Trophoblast cell (in vitro differentiated cells and primary cell): ENCODE measurements at regions not wholly inside any gene's neighbourhood (a gene's known extent, or its start where the extent isn't known, plus 50 kb on each side); places are given as distances from the start of the nearest gene placed in this dataset.

ENCODE experiments used
- DNase-seq, 2 donors: peaks; one replicate each; pipeline ENCODE4 v3.0.0-alpha.2; 2016
- H2AFZ ChIP-seq: 2 replicates; pipeline ENCODE4 v1.6.1; 2013; ENCODE audit warnings: low read length, moderate library complexity, mild to moderate bottlenecking; ENCODE audit not compliant: insufficient read depth, poor library complexity
- H2AK5ac ChIP-seq: 2 replicates; pipeline ENCODE4 v1.6.1; 2013; ENCODE audit warnings: mild to moderate bottlenecking, low read length
- H2BK120ac ChIP-seq: 2 replicates; pipeline ENCODE4 v1.6.1; 2013; ENCODE audit warnings: low read length, mild to moderate bottlenecking, moderate library complexity; ENCODE audit not compliant: insufficient read depth, poor library complexity
- H2BK12ac ChIP-seq: 2 replicates; pipeline ENCODE4 v1.6.1; 2013; ENCODE audit warnings: mild to moderate bottlenecking, low read length, moderate library complexity
- H2BK5ac ChIP-seq: 2 replicates; pipeline ENCODE4 v1.6.1; 2013; ENCODE audit warnings: low read length, low read depth, moderate library complexity, mild to moderate bottlenecking; ENCODE audit not compliant: poor library complexity
- H3K14ac ChIP-seq: 2 replicates; pipeline ENCODE4 v1.6.1; 2013; ENCODE audit warnings: mild to moderate bottlenecking, low read length
- H3K18ac ChIP-seq: 2 replicates; pipeline ENCODE4 v1.6.1; 2013; ENCODE audit warnings: mild to moderate bottlenecking, low read length
- H3K23ac ChIP-seq: 2 replicates; pipeline ENCODE4 v1.6.1; 2013; ENCODE audit warnings: low read length
- H3K27ac ChIP-seq: 2 replicates; pipeline ENCODE4 v1.5.1; 2013; ENCODE audit warnings: low read depth, mild to moderate bottlenecking, inconsistent platforms, low read length, moderate library complexity
- H3K27me3 ChIP-seq: 2 replicates; pipeline ENCODE4 v1.6.1; 2013; ENCODE audit warnings: inconsistent platforms, mild to moderate bottlenecking, low read length, moderate library complexity; ENCODE audit not compliant: insufficient read depth
- H3K36me3 ChIP-seq, 2 experiments: 1 replicate in 1 of 2; 2 replicates in 1 of 2; pipeline ENCODE4 v1.6.1; 2013; ENCODE audit warnings: low read length in 2 of 2, mild to moderate bottlenecking in 2 of 2, moderate library complexity in 1 of 2; ENCODE audit not compliant: insufficient read depth in 2 of 2, control insufficient read depth in 1 of 2
- H3K4ac ChIP-seq: 2 replicates; pipeline ENCODE4 v1.6.1; 2013; ENCODE audit warnings: low read depth, mild to moderate bottlenecking, low read length, moderate library complexity
- H3K4me1 ChIP-seq, 2 experiments: 1 replicate in 1 of 2; 2 replicates in 1 of 2; pipeline ENCODE4 v1.6.1; 2013; ENCODE audit warnings: low read length in 2 of 2, mild to moderate bottlenecking in 2 of 2, moderate library complexity in 1 of 2; ENCODE audit not compliant: insufficient read depth in 2 of 2, control insufficient read depth in 1 of 2
- H3K4me2 ChIP-seq: 2 replicates; pipeline ENCODE4 v1.6.1; 2013; ENCODE audit warnings: inconsistent platforms, mild to moderate bottlenecking, low read length, moderate library complexity
- H3K4me3 ChIP-seq: 2 replicates; pipeline ENCODE4 v1.5.1; 2013; ENCODE audit warnings: mild to moderate bottlenecking, low read depth, low read length, inconsistent platforms
- H3K79me1 ChIP-seq: one replicate; pipeline ENCODE4 v1.6.1; 2013; ENCODE audit warnings: low read length
- H3K79me2 ChIP-seq: 2 replicates; pipeline ENCODE4 v1.6.1; 2013; ENCODE audit warnings: low read length, mild to moderate bottlenecking; ENCODE audit not compliant: control insufficient read depth, insufficient read depth, poor library complexity
- H3K9ac ChIP-seq: 2 replicates; pipeline ENCODE4 v1.6.1; 2013; ENCODE audit warnings: mild to moderate bottlenecking, low read length
- H3K9me3 ChIP-seq: 2 replicates; pipeline ENCODE4 v1.6.1; 2013; ENCODE audit warnings: low read depth, mild to moderate bottlenecking, control low read depth, inconsistent platforms, low read length; ENCODE audit not compliant: insufficient read depth
- H4K12ac ChIP-seq: 2 replicates; pipeline ENCODE4 v1.6.1; 2013; ENCODE audit warnings: low read depth, mild to moderate bottlenecking, low read length, moderate library complexity
- H4K8ac ChIP-seq: 2 replicates; pipeline ENCODE4 v1.6.1; 2013; ENCODE audit warnings: low read depth, mild to moderate bottlenecking, low read length, moderate library complexity
- H4K91ac ChIP-seq: one replicate; pipeline ENCODE4 v1.6.1; 2013; ENCODE audit warnings: low read depth, mild to moderate bottlenecking, low read length, moderate library complexity
- WGBS: extraction: QIAGEN DNeasy Blood & Tissue Kit; methylation state at CpG from one replicate; pipeline ENCODE4 v1.1.7; 2013; ENCODE audit warnings: missing lambda C conversion rate; ENCODE audit not compliant: insufficient read length, insufficient coverage; ENCODE audit errors: extremely low coverage; 5-methylcytosine and 5-hydroxymethylcytosine counted together

- H3K27me3 ChIP-seq, result peaks cover 68% of the 10 kb centered on the region
- H3K79me1 ChIP-seq, result no peaks in the 10 kb centered on the region
- no peaks in the 10 kb centered on the region for H3K79me2 ChIP-seq
- H4K12ac ChIP-seq, result no peak overlapping the region
- H3K4ac ChIP-seq, result no peak overlapping the region
- no peak overlapping the region for H3K4me3 ChIP-seq
- peaks cover 16 to 22% of the 10 kb centered on the region in 2 experiments for H3K4me1 ChIP-seq
- H3K23ac ChIP-seq, result no peak overlapping the region
- peaks cover 15% of the 10 kb centered on the region for H3K9me3 ChIP-seq
- H3K18ac ChIP-seq, result no peak overlapping the region
- no peaks in the 10 kb centered on the region for H3K36me3 ChIP-seq
- WGBS, result no CpG with 5 or more reads among the region's 12 CpGs
- no peak overlapping the region for H3K14ac ChIP-seq
- no peak overlapping the region for H2AK5ac ChIP-seq
- H3K27ac ChIP-seq, result no peak overlapping the region
- H2BK120ac ChIP-seq, result no peak overlapping the region
- DNase-seq, result peak in 1 of 2 donors; percentile 1
- H3K9ac ChIP-seq, result no peak overlapping the region
- H2AFZ ChIP-seq, result no peak overlapping the region
- H2BK5ac ChIP-seq, result no peak overlapping the region
- H3K4me2 ChIP-seq, result no peak overlapping the region
- no peak overlapping the region for H4K8ac ChIP-seq
- no peak overlapping the region for H2BK12ac ChIP-seq
- no peak overlapping the region for H4K91ac ChIP-seq
These were observed 415.7 kb upstream of the ESRRG start for GRCh38 chr1:217138799-217139466.

- Histone ChIP-seq H3K4ac (no peak overlapping the region), H3K4me3 (no peak overlapping the region), H3K18ac (no peak overlapping the region), H3K79me1 (no peaks in the 10 kb centered on the region), H3K4me2 (no peak overlapping the region), H2BK12ac (no peak overlapping the region), H3K27ac (no peak overlapping the region), H2BK120ac (no peak overlapping the region), H3K79me2 (no peaks in the 10 kb centered on the region), H3K4me1 (peaks cover 16 to 22% of the 10 kb centered on the region in 2 experiments), H2AK5ac (no peak overlapping the region), H3K9ac (no peak overlapping the region), H2AFZ (no peak overlapping the region), H3K14ac (no peak overlapping the region), H3K27me3 (peaks cover 73% of the 10 kb centered on the region), H4K8ac (no peak overlapping the region), H3K9me3 (peaks cover 15% of the 10 kb centered on the region), H2BK5ac (no peak overlapping the region), H4K12ac (no peak overlapping the region), H3K36me3 (no peaks in the 10 kb centered on the region), H4K91ac (no peak overlapping the region), H3K23ac (no peak overlapping the region)
- no CpG with 5 or more reads among the region's 29 CpGs for WGBS
- DNase-seq, result no peak
These were observed 415.0 kb upstream of the ESRRG start for GRCh38 chr1:217138173-217138765.

- Histone ChIP-seq H2BK12ac (no peak overlapping the region), H3K9ac (no peak overlapping the region), H3K14ac (no peak overlapping the region), H3K4me2 (peak overlapping the region; percentile 44), H3K27ac (no peak overlapping the region), H3K18ac (no peak overlapping the region), H3K79me2 (no peaks in the 10 kb centered on the region), H4K12ac (no peak overlapping the region), H2AFZ (no peak overlapping the region), H4K8ac (no peak overlapping the region), H3K23ac (no peak overlapping the region), H3K4ac (no peak overlapping the region), H2AK5ac (no peak overlapping the region), H2BK5ac (no peak overlapping the region), H3K9me3 (peaks cover 15% of the 10 kb centered on the region), H3K4me3 (no peak overlapping the region), H3K4me1 (peaks cover 16 to 22% of the 10 kb centered on the region in 2 experiments), H3K79me1 (no peaks in the 10 kb centered on the region), H3K36me3 (no peaks in the 10 kb centered on the region), H2BK120ac (no peak overlapping the region), H4K91ac (no peak overlapping the region), H3K27me3 (peaks cover 81% of the 10 kb centered on the region)
- no peak for DNase-seq
- no CpG with 5 or more reads among the region's 53 CpGs for WGBS
These were observed 414.1 kb upstream of the ESRRG start for GRCh38 chr1:217137210-217137881.

GRCh38 chr1:217136895-217137205 lies 413.6 kb upstream of the ESRRG start:
- Histone ChIP-seq H3K23ac (no peak overlapping the region), H3K79me1 (no peaks in the 10 kb centered on the region), H3K14ac (no peak overlapping the region), H3K27me3 (peaks cover 84% of the 10 kb centered on the region), H2AFZ (no peak overlapping the region), H2AK5ac (no peak overlapping the region), H2BK12ac (no peak overlapping the region), H3K4me3 (peak overlapping the region; percentile 12), H3K4me1 (peaks cover 16 to 22% of the 10 kb centered on the region in 2 experiments), H3K4me2 (peak overlapping the region; percentile 44), H3K27ac (no peak overlapping the region), H3K36me3 (no peaks in the 10 kb centered on the region), H3K9ac (no peak overlapping the region), H3K4ac (no peak overlapping the region), H4K12ac (no peak overlapping the region), H2BK5ac (no peak overlapping the region), H4K8ac (no peak overlapping the region), H4K91ac (no peak overlapping the region), H3K18ac (no peak overlapping the region), H3K79me2 (no peaks in the 10 kb centered on the region), H3K9me3 (peaks cover 15% of the 10 kb centered on the region), H2BK120ac (no peak overlapping the region)
- no peak for DNase-seq
- no CpG with 5 or more reads among the region's 11 CpGs for WGBS
